IMR-90 (cell line): ENCODE measurements at regions not wholly inside any gene's neighbourhood (a gene's known extent, or its start where the extent isn't known, plus 50 kb on each side); places are given as distances from the start of the nearest gene placed in this dataset.

Experiments used
- ATAC-seq: fragments of 200-7000 bp; cut with Tn5 transposase; 2 replicates; pipeline ENCODE4 v1.9.1; 2020; ENCODE audit warnings: low read depth, mild to moderate bottlenecking, moderate library complexity
- BruUV-seq: library from RNA; stranded (reverse); fragments of 400-500 nt; replicated peaks from 2 replicates; lab custom pipeline; 2021; lab: Mats Ljungman, UMichigan
- CTCF ChIA-PET: fragments of 300-600 bp; formaldehyde crosslinking; extraction: SDS; loops from one replicate; lab custom pipeline; 2021; ENCODE audit warnings: antibody characterized with exemption; lab: Yijun Ruan, JAX
- POLR2A ChIA-PET: fragments of 300-600 bp; sonication (Branson Sonifier 250); formaldehyde crosslinking; loops from one replicate; lab custom pipeline; 2022; ENCODE audit warnings: antibody characterized with exemption; ENCODE audit not compliant: unreplicated experiment; lab: Charles Lee
- DNase-seq: peaks from one replicate; pipeline ENCODE4 v3.0.0; 2013
- H2AFZ ChIP-seq: replicated peaks from 2 replicates; pipeline ENCODE3; 2013; ENCODE audit warnings: low read length, mild to moderate bottlenecking; ENCODE audit not compliant: poor library complexity
- H2AK5ac ChIP-seq: 2 replicates; pipeline ENCODE4 v1.6.1; 2013; ENCODE audit warnings: low read depth, low read length, inconsistent platforms
- H2AK9ac ChIP-seq: replicated peaks from 2 replicates; pipeline ENCODE3; 2013; ENCODE audit warnings: mild to moderate bottlenecking, low read depth, low read length, moderate library complexity; ENCODE audit not compliant: poor library complexity
- H2BK120ac ChIP-seq: 2 replicates; pipeline ENCODE4 v1.6.1; 2013; ENCODE audit warnings: low read depth, low read length, inconsistent platforms
- H2BK15ac ChIP-seq: 3 replicates; pipeline ENCODE4 v1.6.1; 2013; ENCODE audit warnings: low read depth, low read length, inconsistent platforms
- H2BK20ac ChIP-seq: 2 replicates; pipeline ENCODE4 v1.6.1; 2013; ENCODE audit warnings: low read depth, mild to moderate bottlenecking, inconsistent platforms, low read length, moderate library complexity
- H2BK5ac ChIP-seq: 2 replicates; pipeline ENCODE4 v1.6.1; 2013; ENCODE audit warnings: mild to moderate bottlenecking, low read depth, low read length, inconsistent platforms; ENCODE audit not compliant: poor library complexity, severe bottlenecking
- H3K14ac ChIP-seq: replicated peaks from 2 replicates; pipeline ENCODE4 v1.6.1; 2013; ENCODE audit warnings: low read depth, low read length, inconsistent platforms
- H3K18ac ChIP-seq: 2 replicates; pipeline ENCODE4 v1.6.1; 2013; ENCODE audit warnings: low read depth, low read length, control low read depth
- H3K23ac ChIP-seq: 2 replicates; pipeline ENCODE4 v1.6.1; 2013; ENCODE audit warnings: low read depth, low read length, inconsistent platforms
- H3K27ac ChIP-seq: 2 replicates; pipeline ENCODE4 v1.5.1; 2013; ENCODE audit warnings: mild to moderate bottlenecking, control low read depth, low read length; ENCODE audit not compliant: insufficient read depth
- H3K27me3 ChIP-seq: 2 replicates; pipeline ENCODE4 v1.6.1; 2013; ENCODE audit warnings: low read length; ENCODE audit not compliant: control insufficient read depth, insufficient read depth
- H3K36me3 ChIP-seq: 2 replicates; pipeline ENCODE4 v1.6.1; 2013; ENCODE audit warnings: low read length, mixed read lengths; ENCODE audit not compliant: control insufficient read depth, insufficient read depth
- H3K4ac ChIP-seq: 2 replicates; pipeline ENCODE4 v1.6.1; 2013; ENCODE audit warnings: low read depth, low read length, inconsistent platforms
- H3K4me1 ChIP-seq: 2 replicates; pipeline ENCODE4 v1.6.1; 2013; ENCODE audit warnings: low read length, mixed read lengths; ENCODE audit not compliant: control insufficient read depth, insufficient read depth
- H3K4me2 ChIP-seq: 2 replicates; pipeline ENCODE4 v1.6.1; 2013; ENCODE audit warnings: low read depth, mild to moderate bottlenecking, control low read depth, low read length, moderate library complexity
- H3K4me3 ChIP-seq: 2 replicates; pipeline ENCODE4 v1.5.1; 2013; ENCODE audit warnings: low read depth, mild to moderate bottlenecking, control low read depth, low read length, moderate library complexity; ENCODE audit not compliant: insufficient read depth
- H3K56ac ChIP-seq: 2 replicates; pipeline ENCODE4 v1.6.1; 2013; ENCODE audit warnings: low read length, inconsistent platforms; ENCODE audit not compliant: insufficient read depth; ENCODE audit errors: extremely low read depth
- H3K79me1 ChIP-seq, 2 experiments: 2 replicates each; pipeline ENCODE4 v1.6.1; 2013; ENCODE audit warnings: low read length in 2 of 2, inconsistent platforms in 1 of 2, low read depth in 1 of 2
- H3K9ac ChIP-seq: 2 replicates; pipeline ENCODE4 v1.6.1; 2013; ENCODE audit warnings: low read depth, low read length, control low read depth
- H3K9me1 ChIP-seq: 2 replicates; pipeline ENCODE4 v1.6.1; 2013; ENCODE audit warnings: low read length, inconsistent platforms; ENCODE audit not compliant: insufficient read depth
- H3K9me3 ChIP-seq: 2 replicates; pipeline ENCODE4 v1.6.1; 2013; ENCODE audit warnings: low read length; ENCODE audit not compliant: control insufficient read depth, insufficient read depth
- H4K20me1 ChIP-seq: 2 replicates; pipeline ENCODE4 v1.6.1; 2013; ENCODE audit warnings: low read length, inconsistent platforms; ENCODE audit not compliant: insufficient read depth
- H4K5ac ChIP-seq: 2 replicates; pipeline ENCODE4 v1.6.1; 2013; ENCODE audit warnings: mild to moderate bottlenecking, low read depth, low read length, control low read depth
- H4K8ac ChIP-seq, 2 experiments: 2 replicates each; pipeline ENCODE4 v1.6.1; 2013; ENCODE audit warnings: low read depth in 2 of 2, low read length in 2 of 2, control low read depth in 1 of 2, inconsistent platforms in 1 of 2
- H4K91ac ChIP-seq: 2 replicates; pipeline ENCODE4 v1.6.1; 2013; ENCODE audit warnings: low read depth, low read length, inconsistent platforms; ENCODE audit not compliant: insufficient read depth
- CTCF ChIP-seq: conservative IDR thresholded peaks from 2 replicates; pipeline ENCODE4 v1.5.1; 2012; ENCODE audit warnings: mild to moderate bottlenecking, low read depth, low read length, improper control_type of control experiment
- NFE2L2 ChIP-seq: fragments of 150-350 bp; IDR thresholded peaks from 2 replicates; pipeline ENCODE4 v1.6.1; 2016; ENCODE audit warnings: low read depth, mild to moderate bottlenecking, low read length
- WGBS, 2 experiments: methylation state at CpG; one replicate each; pipeline versions ENCODE4 v1.1.5 to v1.1.7; 2013; ENCODE audit warnings: missing lambda C conversion rate in 2 of 2; ENCODE audit not compliant: insufficient read length in 1 of 2; ENCODE audit errors: extremely low coverage in 2 of 2; 5-methylcytosine and 5-hydroxymethylcytosine counted together
- dilution Hi-C: fragments of 300-500 bp; cut with HindIII; formaldehyde crosslinking; loops from one replicate; pipeline ENCODE4 v1.14.3; 2018; ENCODE audit warnings: low sequenced_read_pairs; ENCODE audit not compliant: unreplicated experiment
- in situ Hi-C: fragments of 300-500 bp; cut with MboI; formaldehyde crosslinking; loops from 3 replicates; pipeline ENCODE4 v1.14.3; 2019; ENCODE audit warnings: low sequenced_read_pairs, inconsistent platforms, mixed read lengths
- intact Hi-C: fragments of 100-400 bp; cut with micrococcal nuclease; formaldehyde crosslinking; loops from 2 replicates; pipeline ENCODE4 v1.10.0; 2022

GRCh38 chrX:42930071-42930470, 152.1 kb upstream of the PPP1R2C start:
- CTCF ChIA-PET = no interaction called here

More at GRCh38 chrX:42930071-42930470, 152.1 kb upstream of the PPP1R2C start:
- Histone ChIP-seq H3K4me3 (no peak overlapping the region), H3K27me3 (no peaks in the 10 kb centered on the region), H2BK5ac (no peak overlapping the region), H3K4me1 (no peaks in the 10 kb centered on the region), H3K23ac (no peak overlapping the region), H3K56ac (no peak overlapping the region), H3K27ac (no peak overlapping the region), H3K9me1 (no peaks in the 10 kb centered on the region), H4K20me1 (no peaks in the 10 kb centered on the region), H3K36me3 (no peaks in the 10 kb centered on the region), H2BK20ac (no peak overlapping the region), H2AFZ (no peak overlapping the region), H3K14ac (no peak overlapping the region), H3K18ac (no peak overlapping the region), H3K4me2 (no peak overlapping the region), H3K9ac (no peak overlapping the region), H3K9me3 (no peaks in the 10 kb centered on the region), H3K4ac (no peak overlapping the region), H2AK5ac (no peak overlapping the region), H2BK120ac (no peak overlapping the region), H4K8ac (no peak overlapping the region), H4K91ac (no peak overlapping the region), H4K5ac (no peak overlapping the region), H2BK15ac (no peak overlapping the region), H3K79me1 (no peaks in the 10 kb centered on the region), H2AK9ac (no peak overlapping the region)
- intact Hi-C loops (no loop called here), dilution Hi-C loops (no loop called here), in situ Hi-C loops (no loop called here)
- no CpG with 5 or more reads among the region's 1 CpG for WGBS, 2 experiments
- POLR2A ChIA-PET = no interaction called here
- no TSS peak for BruUV-seq
- ATAC-seq (no peak), DNase-seq (no peak)
- TF ChIP-seq CTCF (no peak), NFE2L2 (no peak)
